GM04503 (cell line): ENCODE measurements at regions not wholly inside any gene's neighbourhood (a gene's known extent, or its start where the extent isn't known, plus 50 kb on each side); places are given as distances from the start of the nearest gene placed in this dataset.
"Not testable (repeated sequence)": the region's sequence is repeated elsewhere in the genome, so short reads cannot be mapped to it uniquely, and the experiment has no call there.

Experiments used
- DNase-seq: peaks from one replicate; pipeline ENCODE4 v3.0.0-alpha.2; 2012; ENCODE audit warnings: low read depth

- DNase-seq, result no peak
Measured at GRCh38 chr12:61504396-61505080, 755.7 kb upstream of the USP15 start.

- no peak for DNase-seq
Measured at GRCh38 chr12:61513499-61513898, 746.7 kb upstream of the USP15 start.

- no peak for DNase-seq
Measured at GRCh38 chr12:61514016-61514415, 746.2 kb upstream of the USP15 start.

- DNase-seq, result no peak
Measured at GRCh38 chr12:61521258-61521657, 738.9 kb upstream of the USP15 start.

GRCh38 chr12:61523276-61523992 lies 736.8 kb upstream of the USP15 start:
- no peak for DNase-seq

GRCh38 chr12:61524851-61525250 lies 735.4 kb upstream of the USP15 start:
- no peak for DNase-seq

- no peak for DNase-seq
Measured at GRCh38 chr12:61525331-61525730, 734.9 kb upstream of the USP15 start.

- no peak for DNase-seq
Measured at GRCh38 chr12:61530456-61530855, 729.7 kb upstream of the USP15 start.

- DNase-seq, result no peak
Measured at GRCh38 chr12:61531195-61531594, 729.0 kb upstream of the USP15 start.

GRCh38 chr12:61536117-61536516 lies 724.1 kb upstream of the USP15 start:
- DNase-seq, result no peak

- no peak for DNase-seq
Measured at GRCh38 chr12:61536525-61536924, 723.7 kb upstream of the USP15 start.

- no peak for DNase-seq
Measured at GRCh38 chr12:61538951-61539350, 721.3 kb upstream of the USP15 start.

GRCh38 chr12:61542551-61542950 lies 717.7 kb upstream of the USP15 start:
- no peak for DNase-seq

- no peak for DNase-seq
Measured at GRCh38 chr12:61546296-61546695, 713.9 kb upstream of the USP15 start.

GRCh38 chr12:61553091-61553490 lies 707.1 kb upstream of the USP15 start:
- DNase-seq, result no peak

- DNase-seq, result no peak
Measured at GRCh38 chr12:61554268-61555008, 705.8 kb upstream of the USP15 start.

- no peak for DNase-seq
Measured at GRCh38 chr12:61563665-61564450, 696.3 kb upstream of the USP15 start.

- no peak for DNase-seq
Measured at GRCh38 chr12:61564466-61564865, 695.7 kb upstream of the USP15 start.

- DNase-seq, result no peak
Measured at GRCh38 chr12:61566183-61566582, 694.0 kb upstream of the USP15 start.

GRCh38 chr12:61574339-61574738 lies 685.9 kb upstream of the USP15 start:
- no peak for DNase-seq

GRCh38 chr12:61584943-61585342 lies 675.3 kb upstream of the USP15 start:
- no peak for DNase-seq

- DNase-seq, result not testable (repeated sequence)
Measured at GRCh38 chr12:61590864-61591263, 669.3 kb upstream of the USP15 start.
